NCI-H526 treated with DMSO at 0.1 percent for 48 hours (cell line): ENCODE measurements at regions not wholly inside any gene's neighbourhood (a gene's known extent, or its start where the extent isn't known, plus 50 kb on each side); places are given as distances from the start of the nearest gene placed in this dataset.

Source experiments
- DNase-seq: peaks from one replicate; lab custom pipeline; 2025; lab: John Stamatoyannopoulos, UW

- no peak for DNase-seq
Observed at GRCh38 chr2:212945526-212945925, 205.9 kb downstream of the IKZF2 start.

- no peak for DNase-seq
Observed at GRCh38 chr2:212943351-212943750, 208.1 kb downstream of the IKZF2 start.

- no peak for DNase-seq
Observed at GRCh38 chr2:212941361-212941760, 210.1 kb downstream of the IKZF2 start.

- peak; percentile 73 for DNase-seq
Observed at GRCh38 chr2:212940816-212941215, 210.6 kb downstream of the IKZF2 start.

DNA sequence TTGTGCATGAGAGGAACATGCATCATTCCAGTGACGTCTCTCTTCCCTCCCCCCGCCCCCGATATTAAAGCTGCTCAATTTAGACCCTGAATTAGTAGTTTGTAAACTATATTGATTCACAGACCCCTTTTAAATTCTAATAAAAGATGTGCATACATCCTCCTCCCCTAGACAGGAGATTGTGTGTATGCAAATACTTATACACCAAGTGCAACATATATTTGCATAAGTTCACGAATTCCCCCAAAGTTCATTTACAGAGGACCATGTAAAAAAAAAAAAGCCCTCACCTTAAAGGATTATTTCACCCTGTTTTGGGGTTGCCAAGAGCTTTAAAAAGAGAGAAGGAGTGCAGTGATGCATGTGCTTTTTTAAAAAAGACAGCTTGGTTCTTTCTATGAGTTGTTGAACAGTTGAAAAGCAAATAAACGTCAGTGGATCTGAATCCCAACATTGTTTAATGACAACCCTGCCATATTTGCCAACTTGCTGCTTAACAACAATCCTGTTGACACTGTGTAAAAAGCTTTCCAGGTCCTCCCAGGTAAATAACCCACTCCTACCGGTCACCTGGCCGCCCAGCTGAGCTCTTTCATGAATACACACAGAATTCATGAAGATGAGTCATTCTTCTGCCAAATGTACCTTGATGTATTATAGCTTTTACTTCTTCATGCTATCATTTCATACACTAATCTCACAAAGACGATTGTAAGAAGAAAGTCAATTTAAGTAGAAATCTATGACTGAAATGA, 211.5 kb downstream of the IKZF2 start:
- peak; percentile 97 for DNase-seq

- DNase-seq, result no peak
Observed at GRCh38 chr2:212938144-212938793, 213.1 kb downstream of the IKZF2 start.

DNA sequence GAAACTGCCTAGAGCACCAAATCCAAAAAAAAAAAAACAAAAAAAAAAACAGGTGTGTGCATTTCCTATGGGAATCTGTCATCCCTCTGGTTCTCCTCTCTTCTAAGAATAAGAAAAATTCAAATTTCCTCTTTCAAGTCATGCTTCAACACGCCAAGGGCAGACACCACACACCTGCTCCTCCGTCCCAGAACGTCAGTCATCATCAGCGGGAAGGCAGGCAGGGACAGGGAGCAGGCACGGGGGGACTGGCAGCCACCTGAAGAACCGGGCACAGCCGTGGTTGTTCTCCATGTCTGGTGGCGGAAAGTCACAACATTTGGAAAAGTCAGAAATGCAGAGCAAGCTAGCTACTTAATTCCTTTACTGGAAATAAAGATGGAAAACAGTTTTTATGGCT, 214.8 kb downstream of the IKZF2 start:
- DNase-seq, result peak; percentile 85

- DNase-seq, result peak; percentile 12
Observed at GRCh38 chr2:212935752-212936151, 215.7 kb downstream of the IKZF2 start.

DNA sequence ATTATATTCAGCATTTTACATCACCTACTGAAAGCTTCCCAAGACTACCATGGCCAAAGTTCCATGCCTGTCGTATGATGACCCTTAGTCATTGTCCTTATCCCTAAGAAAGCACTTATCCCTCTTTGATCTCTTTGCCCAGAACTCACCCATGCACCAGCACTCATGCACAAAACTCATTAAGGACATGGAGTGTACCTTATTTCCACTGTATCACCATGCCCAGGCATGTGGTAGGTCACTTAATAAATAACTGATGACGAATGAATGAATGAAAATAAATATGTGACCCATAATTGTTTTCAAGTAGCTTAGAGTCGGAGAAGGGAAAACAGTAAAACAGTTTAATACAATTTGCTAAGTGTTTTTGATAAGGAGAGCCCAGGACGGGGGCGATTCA, 220.1 kb downstream of the IKZF2 start:
- DNase-seq, result no peak

DNA sequence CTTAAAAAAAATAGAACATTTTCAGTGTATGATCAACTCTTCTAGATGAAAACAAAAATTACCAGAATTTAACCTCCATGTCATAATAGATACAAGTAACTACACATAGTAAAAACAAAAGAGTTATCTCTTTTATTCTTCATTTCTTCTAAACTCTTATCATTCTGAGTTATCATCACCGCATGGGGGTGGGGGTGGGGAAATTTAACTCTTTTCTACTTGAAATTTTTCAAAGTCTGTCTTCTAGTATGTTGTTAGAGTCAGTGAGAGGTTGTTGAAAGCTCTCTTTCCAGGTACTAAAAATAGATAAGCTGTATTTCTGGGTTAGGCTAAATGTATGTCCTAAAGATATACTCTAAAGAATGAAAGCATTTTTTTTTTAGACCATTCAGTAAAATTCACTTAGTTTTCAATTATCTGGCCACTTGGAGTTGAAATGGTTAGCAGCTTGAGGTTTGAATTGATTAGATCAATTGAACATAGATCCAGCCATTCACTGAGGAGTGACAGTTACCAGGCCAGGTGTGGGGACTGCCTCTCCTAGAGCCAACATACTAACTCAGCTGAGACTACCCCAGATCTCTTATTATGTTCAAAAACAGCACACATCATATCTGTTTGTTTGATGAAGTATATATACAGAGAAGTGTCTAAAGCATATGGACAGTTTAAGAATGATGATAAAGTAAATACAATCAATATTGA, 220.7 kb downstream of the IKZF2 start:
- DNase-seq, result no peak

DNA sequence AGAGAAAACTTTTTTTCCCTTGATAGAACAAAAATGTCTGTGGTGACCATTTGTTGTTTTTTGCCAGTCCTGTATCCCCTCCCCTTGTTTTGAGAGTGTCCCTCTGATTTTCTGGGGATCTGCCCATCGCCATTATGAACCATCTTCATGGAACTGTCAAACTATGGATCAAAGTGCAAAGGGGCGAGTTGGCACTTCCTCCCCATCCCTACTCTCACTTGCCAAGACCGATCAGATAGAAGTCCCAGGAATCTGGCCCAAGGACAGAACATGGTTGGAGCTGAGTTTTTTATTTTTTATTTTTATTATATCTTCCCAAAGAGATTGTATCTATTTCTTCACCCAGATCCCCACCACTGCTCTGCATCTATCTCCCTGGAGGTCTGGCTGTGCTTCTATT, 221.4 kb downstream of the IKZF2 start:
- no peak for DNase-seq

DNA sequence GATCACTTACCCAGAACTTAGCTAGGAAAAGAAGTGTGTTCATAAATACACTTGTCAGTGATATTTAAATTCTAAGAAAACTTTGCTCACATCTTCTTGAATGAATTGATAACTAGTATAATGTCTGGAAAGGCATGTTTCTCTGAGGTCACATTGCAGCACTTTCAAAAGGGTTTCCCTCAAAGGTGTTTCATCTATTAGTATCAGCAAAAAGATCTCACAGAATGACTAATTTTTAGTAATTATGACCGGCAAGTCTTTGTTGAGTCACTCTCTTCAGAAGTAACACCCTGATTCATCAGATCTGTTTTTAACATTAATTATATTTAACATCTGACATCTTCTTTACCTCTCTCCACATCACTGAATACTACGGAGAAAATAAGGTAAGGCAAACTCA, 222.3 kb downstream of the IKZF2 start:
- no peak for DNase-seq

DNA sequence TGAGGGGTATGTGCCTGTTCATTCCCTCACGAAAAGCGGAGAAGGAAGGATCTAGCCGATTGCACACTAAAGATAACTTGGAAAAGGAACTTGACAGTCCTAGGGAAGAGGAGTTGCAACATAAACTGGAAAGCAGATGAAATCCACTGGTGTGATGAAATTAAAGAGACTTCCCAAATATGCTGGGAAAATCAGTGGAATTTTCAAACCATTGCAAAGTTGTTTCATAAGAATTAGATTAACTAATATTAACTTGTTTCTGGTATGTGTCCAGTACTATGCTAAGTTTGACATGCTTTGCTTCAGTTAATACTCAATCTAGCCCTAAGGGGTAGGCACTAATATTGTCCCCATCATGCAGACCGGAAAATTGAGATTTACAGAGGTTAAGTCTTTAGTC, 222.7 kb downstream of the IKZF2 start:
- no peak for DNase-seq

GRCh38 chr2:212926940-212927339, 224.5 kb downstream of the IKZF2 start:
- no peak for DNase-seq

- DNase-seq, result no peak
Observed at GRCh38 chr2:212923393-212923792, 228.0 kb downstream of the IKZF2 start.

GRCh38 chr2:212922701-212923100, 228.7 kb downstream of the IKZF2 start:
- DNase-seq, result no peak

- no peak for DNase-seq
Observed at GRCh38 chr2:212921711-212922110, 229.7 kb downstream of the IKZF2 start.

DNA sequence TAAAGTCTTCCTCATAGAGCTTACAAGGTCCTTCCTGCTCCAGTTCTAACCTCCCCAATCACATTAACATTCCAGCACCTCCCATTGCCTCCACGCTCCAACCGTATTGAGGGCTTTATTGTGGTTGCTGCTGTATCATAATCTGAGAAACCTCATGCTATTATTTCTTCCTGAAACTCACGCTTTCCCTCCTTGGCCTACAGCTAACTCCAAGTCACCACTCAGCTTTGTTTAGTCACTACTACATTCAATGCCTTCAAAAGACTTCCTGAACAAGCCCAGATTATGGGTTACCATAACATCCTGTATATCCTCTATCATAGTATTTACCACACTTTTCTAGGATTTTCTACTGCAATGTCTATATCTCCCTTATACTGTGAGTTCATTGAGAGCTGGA, 230.4 kb downstream of the IKZF2 start:
- DNase-seq, result no peak

GRCh38 chr2:212919238-212919637, 232.2 kb downstream of the IKZF2 start:
- DNase-seq, result no peak

DNA sequence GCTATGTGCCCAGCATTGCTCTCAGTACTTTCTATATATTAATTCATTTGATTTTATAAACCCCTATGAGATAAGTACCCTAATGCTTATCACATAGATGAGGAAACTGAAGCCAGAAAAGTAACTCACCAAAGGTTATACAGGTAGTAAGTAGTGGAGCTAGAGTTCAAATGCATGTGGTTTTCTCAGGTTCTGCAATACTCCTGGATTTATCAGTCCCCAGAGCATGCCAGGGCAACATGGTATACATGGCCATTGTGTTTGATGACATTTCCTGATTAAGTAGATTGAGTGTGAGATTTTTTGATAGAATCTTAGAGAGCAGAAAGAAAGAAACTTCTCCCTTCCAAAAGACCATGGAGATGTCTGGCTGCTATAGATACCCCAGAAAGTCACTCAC, 233.1 kb downstream of the IKZF2 start:
- no peak for DNase-seq

- no peak for DNase-seq
Observed at GRCh38 chr2:212915121-212915782, 236.2 kb downstream of the IKZF2 start.

- DNase-seq, result no peak
Observed at GRCh38 chr2:212914392-212914791, 237.0 kb downstream of the IKZF2 start.
